OCI-LY1 (cell line): ENCODE measurements at regions not wholly inside any gene's neighbourhood (a gene's known extent, or its start where the extent isn't known, plus 50 kb on each side); places are given as distances from the start of the nearest gene placed in this dataset.
A peak's percentile ranks its signal among the peaks of the same experiment; 100 is the strongest.
"Not testable (repeated sequence)": the region's sequence is repeated elsewhere in the genome, so short reads cannot be mapped to it uniquely, and the experiment has no call there.

Experiments used
- H2AFZ ChIP-seq: fragments of 200-600 bp; sonication (generic), shearing (Covaris generic); 2 replicates; pipeline ENCODE4 v1.6.0; 2014; ENCODE audit warnings: antibody characterized with exemption, mild to moderate bottlenecking, low read length
- H3F3A ChIP-seq: fragments of 200-600 bp; sonication (generic), shearing (Covaris generic); 2 replicates; pipeline ENCODE4 v1.6.0; 2014; ENCODE audit warnings: mild to moderate bottlenecking, antibody characterized with exemption, low read length, moderate library complexity; ENCODE audit not compliant: insufficient read depth
- H3K27ac ChIP-seq: fragments of 200-600 bp; sonication (generic); 2 replicates; pipeline ENCODE4 v1.5.1; 2014; ENCODE audit warnings: low read length, mixed run types, mild to moderate bottlenecking, low read depth; ENCODE audit not compliant: poor library complexity, severe bottlenecking
- H3K27me3 ChIP-seq: fragments of 200-600 bp; sonication (generic); 2 replicates; pipeline ENCODE4 v1.6.0; 2014; ENCODE audit warnings: antibody characterized with exemption, mild to moderate bottlenecking, low read length, moderate library complexity; ENCODE audit not compliant: insufficient read depth
- H3K36me3 ChIP-seq: fragments of 200-600 bp; sonication (generic); 2 replicates; pipeline ENCODE4 v1.6.1; 2014; ENCODE audit warnings: mild to moderate bottlenecking, antibody characterized with exemption, low read length, moderate library complexity, mixed read lengths; ENCODE audit not compliant: insufficient read depth
- H3K4me1 ChIP-seq: fragments of 200-600 bp; sonication (generic); 2 replicates; pipeline ENCODE4 v1.5.1; 2014; ENCODE audit warnings: mild to moderate bottlenecking, low read length, moderate library complexity; ENCODE audit not compliant: insufficient read depth, severe bottlenecking
- H3K4me2 ChIP-seq: fragments of 200-600 bp; sonication (generic), shearing (Covaris generic); 2 replicates; pipeline ENCODE4 v1.6.1; 2014; ENCODE audit warnings: low read length
- H3K4me3 ChIP-seq: fragments of 200-600 bp; sonication (generic); 2 replicates; pipeline ENCODE4 v1.5.1; 2014; ENCODE audit warnings: low read length, low read depth, mild to moderate bottlenecking, mixed read lengths; ENCODE audit not compliant: poor library complexity, severe bottlenecking
- H3K79me2 ChIP-seq: fragments of 200-600 bp; shearing (Covaris generic); 2 replicates; pipeline ENCODE4 v1.6.1; 2016; ENCODE audit warnings: mixed run types, low read length, mixed read lengths; ENCODE audit not compliant: insufficient read depth
- H3K9ac ChIP-seq: fragments of 200-600 bp; sonication (generic), shearing (Covaris generic); 2 replicates; pipeline ENCODE4 v1.6.1; 2014; ENCODE audit warnings: mild to moderate bottlenecking, low read length, mixed read lengths
- H3K9me2 ChIP-seq: fragments of 200-600 bp; sonication (generic), shearing (Covaris generic); 2 replicates; pipeline ENCODE4 v1.6.1; 2014; ENCODE audit warnings: low read depth, mild to moderate bottlenecking, low read length, mixed read lengths
- H3K9me3 ChIP-seq: fragments of 200-600 bp; shearing (Covaris generic); 2 replicates; pipeline ENCODE4 v1.6.1; 2014; ENCODE audit warnings: low read length, mixed read lengths
- H4K20me1 ChIP-seq: fragments of 200-600 bp; sonication (generic), shearing (Covaris generic); 2 replicates; pipeline ENCODE4 v1.6.0; 2016; ENCODE audit warnings: mild to moderate bottlenecking, low read length; ENCODE audit not compliant: insufficient read depth
- EZH2 ChIP-seq: fragments of 200-600 bp; sonication (generic), shearing (Covaris generic); IDR thresholded peaks from 2 replicates; pipeline ENCODE4 v1.8.0; 2017; ENCODE audit warnings: borderline replicate concordance, mixed run types, mild to moderate bottlenecking, antibody characterized with exemption, low read length, moderate library complexity, mixed read lengths
- TF ChIP-seq, protein P1 (sequence below): fragments of 200-600 bp; sonication (generic), shearing (Covaris generic); IDR thresholded peaks from 2 replicates; pipeline ENCODE4 v1.5.1; 2017; ENCODE audit warnings: mild to moderate bottlenecking, antibody characterized with exemption, low read length, moderate library complexity, mixed read lengths

GRCh38 chr12:123049398-123050240 lies 69.1 kb downstream of the ARL6IP4 start:
- H3K36me3 ChIP-seq = peaks cover 15% of the 10 kb centered on the region
- no peaks in the 10 kb centered on the region for H3F3A ChIP-seq
- H3K9me3 ChIP-seq = no peaks in the 10 kb centered on the region
- H3K4me3 ChIP-seq = no peak overlapping the region
- H3K9me2 ChIP-seq = no peaks in the 10 kb centered on the region
- no peak overlapping the region for H3K9ac ChIP-seq
- H3K27me3 ChIP-seq = no peaks in the 10 kb centered on the region
- H4K20me1 ChIP-seq = no peaks in the 10 kb centered on the region
- TF ChIP-seq EZH2 = no peak
- TF ChIP-seq, protein P1, sequence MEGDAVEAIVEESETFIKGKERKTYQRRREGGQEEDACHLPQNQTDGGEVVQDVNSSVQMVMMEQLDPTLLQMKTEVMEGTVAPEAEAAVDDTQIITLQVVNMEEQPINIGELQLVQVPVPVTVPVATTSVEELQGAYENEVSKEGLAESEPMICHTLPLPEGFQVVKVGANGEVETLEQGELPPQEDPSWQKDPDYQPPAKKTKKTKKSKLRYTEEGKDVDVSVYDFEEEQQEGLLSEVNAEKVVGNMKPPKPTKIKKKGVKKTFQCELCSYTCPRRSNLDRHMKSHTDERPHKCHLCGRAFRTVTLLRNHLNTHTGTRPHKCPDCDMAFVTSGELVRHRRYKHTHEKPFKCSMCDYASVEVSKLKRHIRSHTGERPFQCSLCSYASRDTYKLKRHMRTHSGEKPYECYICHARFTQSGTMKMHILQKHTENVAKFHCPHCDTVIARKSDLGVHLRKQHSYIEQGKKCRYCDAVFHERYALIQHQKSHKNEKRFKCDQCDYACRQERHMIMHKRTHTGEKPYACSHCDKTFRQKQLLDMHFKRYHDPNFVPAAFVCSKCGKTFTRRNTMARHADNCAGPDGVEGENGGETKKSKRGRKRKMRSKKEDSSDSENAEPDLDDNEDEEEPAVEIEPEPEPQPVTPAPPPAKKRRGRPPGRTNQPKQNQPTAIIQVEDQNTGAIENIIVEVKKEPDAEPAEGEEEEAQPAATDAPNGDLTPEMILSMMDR = no peak
- no peak overlapping the region for H3K4me2 ChIP-seq
- H3K4me1 ChIP-seq = peaks cover 65% of the 10 kb centered on the region
- peaks cover 11% of the 10 kb centered on the region; the same call in 1 of the 2 replicates for H3K79me2 ChIP-seq
- peak overlapping the region; percentile 27 for H3K27ac ChIP-seq
- no peak overlapping the region for H2AFZ ChIP-seq

DNA sequence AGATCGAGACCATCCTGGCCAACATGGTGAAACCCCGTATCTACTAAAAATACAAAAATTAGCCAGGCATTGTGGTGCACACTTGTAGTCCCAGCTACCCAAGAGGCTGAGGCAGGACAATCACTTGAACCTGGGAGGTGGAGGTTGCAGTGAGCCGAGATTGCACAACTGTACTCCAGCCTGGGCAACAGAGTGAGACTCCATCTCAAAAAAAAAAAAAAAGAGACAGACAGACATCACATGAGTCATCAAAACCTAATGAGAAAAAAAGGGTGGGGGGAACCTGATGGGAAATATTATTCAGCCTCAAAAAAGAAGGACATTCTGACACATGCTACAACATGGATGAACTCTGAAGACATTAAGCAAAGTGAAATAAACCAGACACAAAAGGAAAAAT lies 67.4 kb downstream of the ARL6IP4 start:
- H3F3A ChIP-seq, H3K27me3 ChIP-seq, H3K4me2 ChIP-seq, H3K9me3 ChIP-seq, H2AFZ ChIP-seq, H3K9ac ChIP-seq, H3K9me2 ChIP-seq, H4K20me1 ChIP-seq, H3K4me3 ChIP-seq: not testable (repeated sequence)
- Histone ChIP-seq H3K79me2 (peaks cover 11% of the 10 kb centered on the region; the same call in 1 of the 2 replicates), H3K36me3 (peaks cover 15% of the 10 kb centered on the region), H3K27ac (peak overlapping the region; percentile 97), H3K4me1 (peaks cover 82% of the 10 kb centered on the region)

GRCh38 chr12:123047289-123047688 lies 66.8 kb downstream of the ARL6IP4 start:
- H4K20me1 ChIP-seq = no peaks in the 10 kb centered on the region
- TF ChIP-seq EZH2 = no peak
- TF ChIP-seq, protein P1 = no peak

GRCh38 chr12:123046431-123046830 lies 66.0 kb downstream of the ARL6IP4 start:
- Histone ChIP-seq H2AFZ (no peak overlapping the region), H3K9me2 (no peaks in the 10 kb centered on the region), H3K9ac (no peak overlapping the region), H4K20me1 (no peaks in the 10 kb centered on the region), H3F3A (no peaks in the 10 kb centered on the region), H3K36me3 (peaks cover 15% of the 10 kb centered on the region), H3K9me3 (no peaks in the 10 kb centered on the region), H3K79me2 (peaks cover 4% of the 10 kb centered on the region; the same call in 1 of the 2 replicates), H3K4me1 (peaks cover 85% of the 10 kb centered on the region), H3K4me3 (no peak overlapping the region), H3K4me2 (no peak overlapping the region), H3K27ac (peak overlapping the region; percentile 97), H3K27me3 (no peaks in the 10 kb centered on the region)
- TF ChIP-seq, protein P1 = no peak
- TF ChIP-seq EZH2 = no peak

More at GRCh38 chr12:123047289-123047688, 66.8 kb downstream of the ARL6IP4 start:
- Histone ChIP-seq H3K27ac (peak overlapping the region; percentile 97), H3F3A (no peaks in the 10 kb centered on the region), H3K4me1 (peaks cover 85% of the 10 kb centered on the region), H3K9ac (no peak overlapping the region), H3K4me3 (no peak overlapping the region), H3K9me2 (no peaks in the 10 kb centered on the region), H2AFZ (no peak overlapping the region), H3K27me3 (no peaks in the 10 kb centered on the region), H3K79me2 (peaks cover 7% of the 10 kb centered on the region; the same call in 1 of the 2 replicates), H3K36me3 (peaks cover 15% of the 10 kb centered on the region), H3K9me3 (no peaks in the 10 kb centered on the region), H3K4me2 (no peak overlapping the region)
